Breast epithelium (tissue), 4 donors: ENCODE measurements at regions not wholly inside any gene's neighbourhood (a gene's known extent, or its start where the extent isn't known, plus 50 kb on each side); places are given as distances from the start of the nearest gene placed in this dataset.

Source experiments
- DNase-seq, 2 donors: peaks; one replicate each; pipeline ENCODE4 v3.0.0-alpha.2; 2019; ENCODE audit warnings: low spot score in 2 of 2
- H3K27ac ChIP-seq, 2 donors: fragments of 200-600 bp; sonication (generic) in 1 of 2; one replicate each; pipeline ENCODE4 v1.5.1; 2016 to 2019; ENCODE audit warnings: mild to moderate bottlenecking in 1 of 2
- H3K27me3 ChIP-seq, 2 donors: fragments of 200-600 bp; sonication (generic) in 1 of 2; one replicate each; pipeline versions ENCODE4 v1.5.1 to v1.6.0; 2017 to 2019; ENCODE audit warnings: control low read depth in 1 of 2, mild to moderate bottlenecking in 1 of 2
- H3K36me3 ChIP-seq: fragments of 200-600 bp; one replicate; pipeline ENCODE4 v1.5.1; 2019
- H3K4me1 ChIP-seq, 2 donors: fragments of 200-600 bp; sonication (generic); one replicate each; pipeline ENCODE4 v1.5.1; 2016 to 2019; ENCODE audit warnings: control low read depth in 1 of 2
- H3K4me3 ChIP-seq, 3 donors: fragments of 200-600 bp; sonication (generic); 1 replicate in 2 of 3; 2 replicates in 1 of 3; pipeline ENCODE4 v1.5.1; 2016 to 2019; ENCODE audit warnings: mild to moderate bottlenecking in 3 of 3, moderate library complexity in 2 of 3
- H3K9me3 ChIP-seq, 2 donors: fragments of 200-600 bp; sonication (generic) in 1 of 2; one replicate each; pipeline ENCODE4 v1.5.1; 2016 to 2019; ENCODE audit warnings: control low read depth in 1 of 2
- POLR2A ChIP-seq: fragments of 450-650 bp; IDR thresholded peaks from one replicate; pipeline ENCODE4 v1.6.1; 2016; ENCODE audit warnings: antibody characterized with exemption, mild to moderate bottlenecking, moderate library complexity
- POLR2AphosphoS5 ChIP-seq, 3 donors: sonication (generic); formaldehyde crosslinking; IDR thresholded peaks; one replicate each; pipeline ENCODE4 v1.6.1; 2017; ENCODE audit warnings: antibody characterized with exemption in 3 of 3
- intact Hi-C: fragments of 100-400 bp; cut with DNase I; formaldehyde crosslinking; loops from one replicate; pipeline ENCODE4 v1.15.1; 2023; ENCODE audit warnings: low total_unique reads
- TF ChIP-seq, protein P1 (sequence below), 3 donors: fragments of 450-650 bp; IDR thresholded peaks; one replicate each; pipeline ENCODE4 v1.5.1; 2016 to 2017; ENCODE audit warnings: antibody characterized with exemption in 3 of 3, mild to moderate bottlenecking in 3 of 3, moderate library complexity in 3 of 3

- Histone ChIP-seq H3K27me3 (peaks cover 0 to 96% of the 10 kb centered on the region in 2 donors), H3K36me3 (no peaks in the 10 kb centered on the region), H3K27ac (no peak overlapping the region), H3K4me3 (no peak overlapping the region), H3K9me3 (no peaks in the 10 kb centered on the region), H3K4me1 (no peaks in the 10 kb centered on the region)
- DNase-seq, result no peak
- intact Hi-C loops, result no loop called here
- TF ChIP-seq, protein P1, sequence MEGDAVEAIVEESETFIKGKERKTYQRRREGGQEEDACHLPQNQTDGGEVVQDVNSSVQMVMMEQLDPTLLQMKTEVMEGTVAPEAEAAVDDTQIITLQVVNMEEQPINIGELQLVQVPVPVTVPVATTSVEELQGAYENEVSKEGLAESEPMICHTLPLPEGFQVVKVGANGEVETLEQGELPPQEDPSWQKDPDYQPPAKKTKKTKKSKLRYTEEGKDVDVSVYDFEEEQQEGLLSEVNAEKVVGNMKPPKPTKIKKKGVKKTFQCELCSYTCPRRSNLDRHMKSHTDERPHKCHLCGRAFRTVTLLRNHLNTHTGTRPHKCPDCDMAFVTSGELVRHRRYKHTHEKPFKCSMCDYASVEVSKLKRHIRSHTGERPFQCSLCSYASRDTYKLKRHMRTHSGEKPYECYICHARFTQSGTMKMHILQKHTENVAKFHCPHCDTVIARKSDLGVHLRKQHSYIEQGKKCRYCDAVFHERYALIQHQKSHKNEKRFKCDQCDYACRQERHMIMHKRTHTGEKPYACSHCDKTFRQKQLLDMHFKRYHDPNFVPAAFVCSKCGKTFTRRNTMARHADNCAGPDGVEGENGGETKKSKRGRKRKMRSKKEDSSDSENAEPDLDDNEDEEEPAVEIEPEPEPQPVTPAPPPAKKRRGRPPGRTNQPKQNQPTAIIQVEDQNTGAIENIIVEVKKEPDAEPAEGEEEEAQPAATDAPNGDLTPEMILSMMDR (IDR thresholded peaks at IDR 0.05), result no peak
These were observed 54.4 kb downstream of the UNCX start for GRCh38 chr7:1286946-1287645.

- H3K36me3 ChIP-seq, result no peaks in the 10 kb centered on the region
- no peak overlapping the region for H3K4me3 ChIP-seq
- intact Hi-C loops, result no loop called here
- peaks cover 0 to 96% of the 10 kb centered on the region in 2 donors for H3K27me3 ChIP-seq
- DNase-seq, result no peak
- no peak for TF ChIP-seq POLR2A
- H3K27ac ChIP-seq, result no peak overlapping the region
- no peaks in the 10 kb centered on the region for H3K9me3 ChIP-seq
- H3K4me1 ChIP-seq, result no peaks in the 10 kb centered on the region
These were observed 55.1 kb downstream of the UNCX start for GRCh38 chr7:1287752-1288201.

- no peak overlapping the region for H3K27ac ChIP-seq
- H3K27me3 ChIP-seq, result peaks cover 0 to 99% of the 10 kb centered on the region in 2 donors
- intact Hi-C loops, result no loop called here
These were observed 55.8 kb downstream of the UNCX start for GRCh38 chr7:1288390-1288995.

DNA sequence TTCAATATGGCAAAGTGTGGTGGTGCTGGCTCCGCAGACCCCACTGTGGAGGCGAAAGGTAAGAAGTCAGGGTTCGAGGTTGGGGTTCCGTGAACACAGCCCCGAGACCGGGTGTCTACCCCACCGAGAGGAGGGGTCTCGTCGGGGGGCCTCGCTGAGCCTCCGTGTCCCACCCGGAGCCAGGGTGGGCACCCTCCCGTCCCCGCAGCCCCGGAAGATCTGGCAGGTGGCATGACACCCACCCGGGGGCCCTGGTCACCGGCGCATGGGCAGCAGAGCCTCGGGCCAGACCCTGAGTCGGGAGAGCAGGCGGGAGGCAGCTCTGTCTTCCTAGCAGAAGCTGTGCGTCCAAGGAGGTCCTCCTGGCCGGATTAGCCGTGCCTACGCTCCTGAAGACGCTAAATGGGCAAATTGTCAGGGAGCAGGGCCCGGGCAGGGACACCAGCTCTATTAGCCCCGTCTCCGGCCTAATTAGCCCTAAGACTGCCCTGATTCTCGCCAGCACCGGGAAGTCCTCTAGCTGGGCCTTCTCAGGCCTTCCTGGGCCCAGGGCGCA is 56.4 kb downstream of the UNCX start:
- Histone ChIP-seq H3K27ac (no peak overlapping the region), H3K27me3 (peaks cover 0 to 99% of the 10 kb centered on the region in 2 donors), H3K36me3 (no peaks in the 10 kb centered on the region), H3K9me3 (no peaks in the 10 kb centered on the region), H3K4me1 (no peaks in the 10 kb centered on the region), H3K4me3 (no peak overlapping the region)
- TF ChIP-seq POLR2AphosphoS5 (IDR thresholded peaks at IDR 0.05) (no peak), POLR2A (no peak)
- TF ChIP-seq, protein P1 (IDR thresholded peaks at IDR 0.05), result no peak
- no peak for DNase-seq
- intact Hi-C loops, result no loop called here

More at GRCh38 chr7:1288390-1288995, 55.8 kb downstream of the UNCX start:
- no peaks in the 10 kb centered on the region for H3K4me1 ChIP-seq
- no peaks in the 10 kb centered on the region for H3K9me3 ChIP-seq
- TF ChIP-seq POLR2AphosphoS5 (IDR thresholded peaks at IDR 0.05), result no peak
- TF ChIP-seq, protein P1 (IDR thresholded peaks at IDR 0.05), result no peak
- TF ChIP-seq POLR2A, result no peak
- no peaks in the 10 kb centered on the region for H3K36me3 ChIP-seq
- DNase-seq, result no peak
- H3K4me3 ChIP-seq, result no peak overlapping the region

GRCh38 chr7:1289666-1290025 is 57.0 kb downstream of the UNCX start:
- H3K9me3 ChIP-seq, result no peaks in the 10 kb centered on the region
- H3K27me3 ChIP-seq, result peaks cover 0 to 97% of the 10 kb centered on the region in 2 donors
- DNase-seq, result no peak
- H3K27ac ChIP-seq, result no peak overlapping the region
- TF ChIP-seq, protein P1 (IDR thresholded peaks at IDR 0.05), result no peak
- TF ChIP-seq POLR2A, result no peak
- TF ChIP-seq POLR2AphosphoS5 (IDR thresholded peaks at IDR 0.05), result no peak
- H3K4me1 ChIP-seq, result no peaks in the 10 kb centered on the region
- H3K4me3 ChIP-seq, result peak overlapping the region in 2 of 3 donors; percentile 25 to 62
- no peaks in the 10 kb centered on the region for H3K36me3 ChIP-seq
- intact Hi-C loops, result no loop called here
